ENCODE measurements at regions not wholly inside any gene's neighbourhood (a gene's known extent, or its start where the extent isn't known, plus 50 kb on each side); places are given as distances from the start of the nearest gene placed in this dataset.
"Not testable (repeated sequence)": the region's sequence is repeated elsewhere in the genome, so short reads cannot be mapped to it uniquely, and the experiment has no call there.

GRCh38 chr11:13595166-13595565 lies 73.3 kb upstream of the FAR1 start:
- TF ChIP-seq CTCF (IDR thresholded peaks at IDR 0.05), result no peak
- H3K4me1 ChIP-seq, result no peaks in the 10 kb centered on the region

GRCh38 chr11:13594044-13594443 lies 74.4 kb upstream of the FAR1 start:
- Histone ChIP-seq H3K36me3 (no peaks in the 10 kb centered on the region), H3K27ac (no peak overlapping the region), H3K4me3 (no peak overlapping the region), H3K9me3 (no peaks in the 10 kb centered on the region), H3K4me1 (no peaks in the 10 kb centered on the region), H3K27me3 (ENCODE audit: low read depth) (no peaks in the 10 kb centered on the region)
- intact Hi-C loops (cut with DNase I), result no loop called here
- ATAC-seq (no peak), DNase-seq (no peak)
- no peak for TF ChIP-seq CTCF (IDR thresholded peaks at IDR 0.05)

More at GRCh38 chr11:13595166-13595565, 73.3 kb upstream of the FAR1 start:
- no peak overlapping the region for H3K4me3 ChIP-seq
- H3K9me3 ChIP-seq, result no peaks in the 10 kb centered on the region
- no peaks in the 10 kb centered on the region for H3K36me3 ChIP-seq
- no peaks in the 10 kb centered on the region for H3K27me3 ChIP-seq (ENCODE audit: low read depth)
- H3K27ac ChIP-seq, result no peak overlapping the region
- DNase-seq, result no peak
- ATAC-seq, result no peak
- intact Hi-C loops (cut with DNase I), result no loop called here

GRCh38 chr11:13578514-13579140 lies 82.8 kb upstream of the PTH start:
- TF ChIP-seq CTCF (IDR thresholded peaks at IDR 0.05), result no peak
- Histone ChIP-seq H3K27ac (no peak overlapping the region), H3K9me3 (no peaks in the 10 kb centered on the region), H3K36me3 (no peaks in the 10 kb centered on the region), H3K27me3 (ENCODE audit: low read depth) (no peaks in the 10 kb centered on the region), H3K4me1 (no peaks in the 10 kb centered on the region), H3K4me3 (no peak overlapping the region)
- intact Hi-C loops (cut with DNase I), result no loop called here
- DNase-seq (no peak), ATAC-seq (no peak)

- intact Hi-C loops (cut with DNase I), result no loop called here
- Histone ChIP-seq H3K27me3 (ENCODE audit: low read depth) (no peaks in the 10 kb centered on the region), H3K27ac (no peak overlapping the region), H3K4me3 (no peak overlapping the region), H3K9me3 (no peaks in the 10 kb centered on the region), H3K36me3 (no peaks in the 10 kb centered on the region), H3K4me1 (no peaks in the 10 kb centered on the region)
- no peak for TF ChIP-seq CTCF (IDR thresholded peaks at IDR 0.05)
- DNase-seq (no peak), ATAC-seq (no peak)
These were observed 82.1 kb upstream of the PTH start for GRCh38 chr11:13577881-13578280.

GRCh38 chr11:13576995-13577394 lies 81.2 kb upstream of the PTH start:
- no peaks in the 10 kb centered on the region for H3K27me3 ChIP-seq (ENCODE audit: low read depth)
- no peaks in the 10 kb centered on the region for H3K9me3 ChIP-seq
- H3K4me3 ChIP-seq, result no peak overlapping the region
- no peak for DNase-seq
- intact Hi-C loops (cut with DNase I), result no loop called here
- ATAC-seq, result no peak
- H3K36me3 ChIP-seq, result no peaks in the 10 kb centered on the region
- no peak overlapping the region for H3K27ac ChIP-seq
- no peaks in the 10 kb centered on the region for H3K4me1 ChIP-seq
- TF ChIP-seq CTCF (IDR thresholded peaks at IDR 0.05), result no peak

- ATAC-seq; H3K27ac ChIP-seq; H3K27me3 ChIP-seq (ENCODE audit: low read depth); intact Hi-C loops (cut with DNase I); H3K4me3 ChIP-seq; H3K9me3 ChIP-seq; H3K36me3 ChIP-seq; DNase-seq; H3K4me1 ChIP-seq: not testable (repeated sequence)
These were observed 79.6 kb upstream of the PTH start for GRCh38 chr11:13575385-13575784.
